Endothelial cell of umbilical vein (primary cell): ENCODE measurements at regions not wholly inside any gene's neighbourhood (a gene's known extent, or its start where the extent isn't known, plus 50 kb on each side); places are given as distances from the start of the nearest gene placed in this dataset.

ENCODE experiments used
- BruUV-seq: library from RNA; stranded (reverse); fragments of 400-500 nt; replicated peaks from 2 replicates; lab custom pipeline; 2021; lab: Mats Ljungman, UMichigan
- CTCF ChIA-PET: fragments of 300-600, 350-600 bp; sonication (Branson Sonifier 250); formaldehyde crosslinking; loops from one replicate; lab custom pipeline; 2021; ENCODE audit warnings: antibody characterized with exemption, inconsistent platforms; lab: Charles Lee
- POLR2A ChIA-PET: fragments of 300-600, 350-600 bp; sonication (Branson Sonifier 250); formaldehyde crosslinking; loops from one replicate; lab custom pipeline; 2021; ENCODE audit warnings: antibody characterized with exemption, inconsistent platforms; lab: Charles Lee
- DNase-seq: peaks from one replicate; pipeline ENCODE4 v3.0.0-alpha.2; 2011; ENCODE audit warnings: low read depth, low spot score
- FAIRE-seq: peaks from 2 replicates; lab custom pipeline; 2011; peaks lifted over from hg19 to GRCh38; lab: Jason Lieb, UNC
- H2AFZ ChIP-seq: 2 replicates; pipeline ENCODE4 v1.6.0; 2012; ENCODE audit warnings: low read depth, low read length, control low read depth, inconsistent platforms
- H3K27ac ChIP-seq: 2 replicates; pipeline ENCODE4 v1.5.1; 2011; ENCODE audit warnings: low read depth, mild to moderate bottlenecking, control low read depth, low read length, moderate library complexity; ENCODE audit not compliant: insufficient read depth
- H3K27me3 ChIP-seq, 2 experiments: 2 replicates each; pipeline versions ENCODE4 v1.6.0 to v1.6.1; 2011; ENCODE audit warnings: low read length in 2 of 2, mixed read lengths in 1 of 2; ENCODE audit not compliant: control insufficient read depth in 2 of 2, insufficient read depth in 2 of 2
- H3K36me3 ChIP-seq, 2 experiments: 2 replicates in 1 of 2; 3 replicates in 1 of 2; pipeline ENCODE4 v1.5.1; 2011; ENCODE audit warnings: low read length in 2 of 2, mild to moderate bottlenecking in 1 of 2, moderate library complexity in 1 of 2; ENCODE audit not compliant: control insufficient read depth in 2 of 2, insufficient read depth in 2 of 2; ENCODE audit errors: extremely low read depth in 1 of 2
- H3K4me1 ChIP-seq: 3 replicates; pipeline ENCODE4 v1.5.1; 2011; ENCODE audit warnings: mild to moderate bottlenecking, low read length; ENCODE audit not compliant: control insufficient read depth, insufficient read depth; ENCODE audit errors: extremely low read depth
- H3K4me2 ChIP-seq: 2 replicates; pipeline ENCODE4 v1.6.1; 2011; ENCODE audit warnings: low read length, control low read depth, mixed read lengths; ENCODE audit not compliant: insufficient read depth
- H3K4me3 ChIP-seq, 3 experiments: fragments of 200-600 bp in 1 of 3; sonication (generic), shearing (Covaris generic) in 1 of 3; replicated peaks in 1 of 3; 2 replicates each; pipeline ENCODE4 v1.5.1; 2011 to 2016; ENCODE audit warnings: control low read depth in 3 of 3, low read length in 3 of 3, mild to moderate bottlenecking in 2 of 3, inconsistent platforms in 1 of 3, low read depth in 1 of 3, moderate library complexity in 1 of 3; ENCODE audit not compliant: insufficient read depth in 1 of 3
- H3K79me2 ChIP-seq: 2 replicates; pipeline ENCODE4 v1.6.0; 2012; ENCODE audit warnings: low read length, inconsistent platforms; ENCODE audit not compliant: control insufficient read depth, insufficient read depth
- H3K9ac ChIP-seq: replicated peaks from 2 replicates; pipeline ENCODE3; 2011; ENCODE audit warnings: low read length, control low read depth; ENCODE audit not compliant: insufficient read depth; ENCODE audit errors: extremely low read depth
- H3K9me1 ChIP-seq: replicated peaks from 3 replicates; pipeline ENCODE4 v1.6.0; 2011; ENCODE audit warnings: mild to moderate bottlenecking, low read length; ENCODE audit not compliant: control insufficient read depth, insufficient read depth; ENCODE audit errors: extremely low read depth
- H3K9me3 ChIP-seq: replicated peaks from 2 replicates; pipeline ENCODE4 v1.5.1; 2012; ENCODE audit warnings: low read length, inconsistent platforms; ENCODE audit not compliant: control insufficient read depth, insufficient read depth
- H4K20me1 ChIP-seq: replicated peaks from 2 replicates; pipeline ENCODE3; 2011; ENCODE audit warnings: mild to moderate bottlenecking, low read length; ENCODE audit not compliant: control insufficient read depth, insufficient read depth; ENCODE audit errors: extremely low read depth
- CTCF ChIP-seq, 2 donors: IDR thresholded peaks; 1 replicate in 1 of 2; 2 replicates in 1 of 2; pipeline ENCODE4 v1.5.1; 2011; ENCODE audit warnings: low read length in 2 of 2, mild to moderate bottlenecking in 2 of 2, moderate library complexity in 2 of 2, control low read depth in 1 of 2, inconsistent platforms in 1 of 2, low read depth in 1 of 2; ENCODE audit not compliant: insufficient read depth in 1 of 2; ENCODE audit errors: extremely low read depth in 1 of 2
- EZH2 ChIP-seq: IDR thresholded peaks from 2 replicates; pipeline ENCODE4 v1.6.1; 2012; ENCODE audit warnings: borderline replicate concordance, low read depth, mild to moderate bottlenecking, moderate library complexity, low read length, inconsistent platforms; ENCODE audit not compliant: severe bottlenecking
- FOS ChIP-seq: IDR thresholded peaks from 2 replicates; pipeline ENCODE4 v1.6.1; 2011; ENCODE audit warnings: mild to moderate bottlenecking, low read length, moderate library complexity, borderline replicate concordance; ENCODE audit not compliant: insufficient read depth
- GATA2 ChIP-seq: IDR thresholded peaks from 2 replicates; pipeline ENCODE4 v1.7.0; 2011; ENCODE audit warnings: low read depth, mild to moderate bottlenecking, moderate library complexity, mixed read lengths, low read length; ENCODE audit not compliant: insufficient read length, insufficient read depth
- JUN ChIP-seq: IDR thresholded peaks from 2 replicates; pipeline ENCODE4 v1.6.1; 2011; ENCODE audit warnings: borderline replicate concordance, low read depth; ENCODE audit not compliant: insufficient read length, insufficient read depth
- MAX ChIP-seq: IDR thresholded peaks from 2 replicates; pipeline ENCODE4 v1.6.1; 2011; ENCODE audit not compliant: insufficient read depth, insufficient read length
- MYC ChIP-seq: IDR thresholded peaks from one replicate; pipeline ENCODE4 v1.6.1; 2011; ENCODE audit warnings: mild to moderate bottlenecking, low read depth, low read length
- POLR2A ChIP-seq: IDR thresholded peaks from 2 replicates; pipeline ENCODE4 v1.6.1; 2012; ENCODE audit warnings: low read depth, mild to moderate bottlenecking, control low read depth, low read length
- POLR2AphosphoS5 ChIP-seq: IDR thresholded peaks from 2 replicates; pipeline ENCODE4 v1.6.1; 2012; ENCODE audit warnings: low read depth, mild to moderate bottlenecking, control low read depth, low read length, moderate library complexity; ENCODE audit not compliant: insufficient read depth
- dilution Hi-C: fragments of 300-500 bp; cut with MboI; formaldehyde crosslinking; loops from one replicate; pipeline ENCODE4 v1.15.0; 2019; ENCODE audit warnings: low sequenced_read_pairs; ENCODE audit not compliant: extremely low pct_ligation_motif_present
- intact Hi-C: fragments of 100-400 bp; cut with micrococcal nuclease; formaldehyde crosslinking; loops from one replicate; pipeline ENCODE4 v1.10.0; 2022

- Histone ChIP-seq H3K9me3 (no peaks in the 10 kb centered on the region), H3K9me1 (no peaks in the 10 kb centered on the region), H3K27me3 (no peaks in the 10 kb centered on the region), H3K4me3 (no peak overlapping the region), H3K79me2 (no peaks in the 10 kb centered on the region), H2AFZ (no peak overlapping the region), H4K20me1 (no peaks in the 10 kb centered on the region), H3K4me2 (no peak overlapping the region), H3K9ac (no peak overlapping the region), H3K4me1 (no peaks in the 10 kb centered on the region), H3K36me3 (no peaks in the 10 kb centered on the region), H3K27ac (no peak overlapping the region)
- POLR2A ChIA-PET: no interaction called here
- TF ChIP-seq POLR2A: no peak
- no peak for TF ChIP-seq CTCF (IDR thresholded peaks at IDR 0.05; ENCODE audit: extremely low read depth in 1 of 2, insufficient read depth in 1 of 2, low read depth in 1 of 2, low read length in 2 of 2)
- no peak for TF ChIP-seq GATA2
- TF ChIP-seq FOS: no peak
- no peak for TF ChIP-seq JUN
- no peak for TF ChIP-seq MAX
- TF ChIP-seq POLR2AphosphoS5: no peak
- no peak for TF ChIP-seq MYC
- no peak for TF ChIP-seq EZH2
- dilution Hi-C loops: no loop called here
- DNase-seq (no peak), FAIRE-seq (no peak)
- CTCF ChIA-PET: no interaction called here
- BruUV-seq: no TSS peak
- intact Hi-C loops: no loop called here
These were observed 366.8 kb upstream of the GBE1 start for GRCh38 chr3:82128271-82128670.
